Gastroesophageal sphincter (tissue), 4 donors: ENCODE measurements at regions not wholly inside any gene's neighbourhood (a gene's known extent, or its start where the extent isn't known, plus 50 kb on each side); places are given as distances from the start of the nearest gene placed in this dataset.

Source experiments
- ATAC-seq: fragments of 150-250 bp; one replicate; pipeline ENCODE4 v1.9.1; 2016; ENCODE audit warnings: mild to moderate bottlenecking, moderate library complexity
- H3K27ac ChIP-seq, 4 donors: fragments of 200-600 bp; sonication (generic) in 3 of 4; 1 replicate in 3 of 4; 2 replicates in 1 of 4; pipeline ENCODE4 v1.5.1; 2016 to 2019
- H3K27me3 ChIP-seq: fragments of 200-600 bp; sonication (generic); one replicate; pipeline ENCODE4 v1.5.1; 2019
- H3K36me3 ChIP-seq, 2 donors: fragments of 200-600 bp; sonication (generic); one replicate each; pipeline ENCODE4 v1.5.1; 2019; ENCODE audit warnings: control low read depth in 1 of 2
- H3K4me1 ChIP-seq, 3 donors: fragments of 200-600 bp; sonication (generic); 1 replicate in 2 of 3; 2 replicates in 1 of 3; pipeline ENCODE4 v1.5.1; 2016 to 2019; ENCODE audit warnings: control low read depth in 2 of 3
- H3K4me3 ChIP-seq, 2 donors: fragments of 200-600 bp; sonication (generic); one replicate each; pipeline ENCODE4 v1.5.1; 2019; ENCODE audit warnings: mild to moderate bottlenecking in 1 of 2, moderate library complexity in 1 of 2
- H3K9me3 ChIP-seq, 3 donors: fragments of 200-600 bp; sonication (generic); one replicate each; pipeline ENCODE4 v1.5.1; 2017 to 2019; ENCODE audit warnings: control low read depth in 2 of 3
- CTCF ChIP-seq, 4 experiments: fragments of 200-600 bp in 2 of 4; fragments of 450-650 bp in 2 of 4; sonication (generic) in 1 of 4; IDR thresholded peaks; one replicate each; pipeline ENCODE4 v1.5.1; 2017 to 2019; ENCODE audit warnings: antibody characterized with exemption in 4 of 4, mild to moderate bottlenecking in 2 of 4, moderate library complexity in 2 of 4
- EP300 ChIP-seq: sonication (generic); formaldehyde crosslinking; IDR thresholded peaks from one replicate; pipeline ENCODE4 v1.6.1; 2017; ENCODE audit warnings: antibody characterized with exemption, mild to moderate bottlenecking
- POLR2A ChIP-seq, 2 donors: fragments of 450-650 bp; IDR thresholded peaks; one replicate each; pipeline ENCODE4 v1.6.1; 2017; ENCODE audit warnings: antibody characterized with exemption in 2 of 2, mild to moderate bottlenecking in 2 of 2, moderate library complexity in 1 of 2
- POLR2AphosphoS5 ChIP-seq: sonication (generic); formaldehyde crosslinking; IDR thresholded peaks from one replicate; pipeline ENCODE4 v1.6.1; 2017; ENCODE audit warnings: antibody characterized with exemption
- WGBS, 2 donors: methylation state at CpG; one replicate each; pipeline ENCODE4 v1.1.5; 2018; ENCODE audit warnings: low coverage in 1 of 2; 5-methylcytosine and 5-hydroxymethylcytosine counted together

- TF ChIP-seq POLR2AphosphoS5, result no peak
- no peak for TF ChIP-seq POLR2A (IDR thresholded peaks at IDR 0.05)
- TF ChIP-seq CTCF (IDR thresholded peaks at IDR 0.05), result no peak
- no peak for TF ChIP-seq EP300
- 92% methylated on average over 2 of the region's 2 CpGs; no CpG with 5 or more reads in 1 of the 2 donors for WGBS, 2 donors
- Histone ChIP-seq H3K4me1 (peaks cover 0 to 8% (median 0%) of the 10 kb centered on the region in 3 donors), H3K4me3 (no peak overlapping the region), H3K27me3 (no peaks in the 10 kb centered on the region), H3K27ac (no peak overlapping the region), H3K36me3 (no peaks in the 10 kb centered on the region), H3K9me3 (no peaks in the 10 kb centered on the region)
- ATAC-seq, result no peak
These were observed 484.3 kb upstream of the SEMA3A start for GRCh38 chr7:84678841-84679240.

- Histone ChIP-seq H3K36me3 (no peaks in the 10 kb centered on the region), H3K4me1 (peaks cover 0 to 20% (median 4%) of the 10 kb centered on the region in 3 donors), H3K4me3 (no peak overlapping the region), H3K27me3 (no peaks in the 10 kb centered on the region), H3K27ac (no peak overlapping the region), H3K9me3 (no peaks in the 10 kb centered on the region)
- TF ChIP-seq EP300, result no peak
- no peak for TF ChIP-seq CTCF (IDR thresholded peaks at IDR 0.05)
- TF ChIP-seq POLR2AphosphoS5, result no peak
- 50% methylated on average over 1 of the region's 1 CpG; no CpG with 5 or more reads in 1 of the 2 donors for WGBS, 2 donors
- ATAC-seq, result peak; percentile 80
These were observed 482.6 kb upstream of the SEMA3A start for GRCh38 chr7:84677117-84677732.

GRCh38 chr7:84675633-84676034, 481.0 kb upstream of the SEMA3A start:
- ATAC-seq, result no peak
- Histone ChIP-seq H3K27me3 (no peaks in the 10 kb centered on the region), H3K36me3 (no peaks in the 10 kb centered on the region), H3K4me3 (no peak overlapping the region), H3K9me3 (no peaks in the 10 kb centered on the region), H3K27ac (no peak overlapping the region), H3K4me1 (peaks cover 0 to 24% (median 4%) of the 10 kb centered on the region in 3 donors)
- WGBS, 2 donors, result 73 to 88% methylated on average over 2 to 4 of the region's 4 CpGs
- TF ChIP-seq EP300 (no peak), CTCF (IDR thresholded peaks at IDR 0.05) (no peak), POLR2A (IDR thresholded peaks at IDR 0.05) (no peak), POLR2AphosphoS5 (no peak)

- Histone ChIP-seq H3K36me3 (no peaks in the 10 kb centered on the region), H3K9me3 (no peaks in the 10 kb centered on the region), H3K4me3 (no peak overlapping the region), H3K4me1 (peaks cover 0 to 27% (median 4%) of the 10 kb centered on the region in 3 donors), H3K27me3 (no peaks in the 10 kb centered on the region), H3K27ac (peak overlapping the region in 1 of 4 donors; percentile 3)
- 0 to 27% methylated on average over 1 to 2 of the region's 2 CpGs for WGBS, 2 donors
- TF ChIP-seq POLR2A (IDR thresholded peaks at IDR 0.05), result no peak
- no peak for TF ChIP-seq POLR2AphosphoS5
- no peak for ATAC-seq
These were observed 479.8 kb upstream of the SEMA3A start for GRCh38 chr7:84674236-84674913.

- H3K27ac ChIP-seq, result peak overlapping the region; percentile 9 to 36 (median 15)
- peaks cover 0 to 45% (median 4%) of the 10 kb centered on the region in 3 donors for H3K4me1 ChIP-seq
- TF ChIP-seq CTCF (IDR thresholded peaks at IDR 0.05), result no peak
- no peak for TF ChIP-seq POLR2AphosphoS5
- TF ChIP-seq EP300, result no peak
- no peak for TF ChIP-seq POLR2A (IDR thresholded peaks at IDR 0.05)
- no peaks in the 10 kb centered on the region for H3K9me3 ChIP-seq
- peak; percentile 17 for ATAC-seq
- H3K27me3 ChIP-seq, result no peaks in the 10 kb centered on the region
- no peaks in the 10 kb centered on the region for H3K36me3 ChIP-seq
- no peak overlapping the region for H3K4me3 ChIP-seq
- WGBS, 2 donors, result 56 to 83% methylated on average over 3 of the region's 3 CpGs
These were observed 474.7 kb upstream of the SEMA3A start for GRCh38 chr7:84669177-84669732.
